ENCODE measurements at regions not wholly inside any gene's neighbourhood (a gene's known extent, or its start where the extent isn't known, plus 50 kb on each side); places are given as distances from the start of the nearest gene placed in this dataset.

DNA sequence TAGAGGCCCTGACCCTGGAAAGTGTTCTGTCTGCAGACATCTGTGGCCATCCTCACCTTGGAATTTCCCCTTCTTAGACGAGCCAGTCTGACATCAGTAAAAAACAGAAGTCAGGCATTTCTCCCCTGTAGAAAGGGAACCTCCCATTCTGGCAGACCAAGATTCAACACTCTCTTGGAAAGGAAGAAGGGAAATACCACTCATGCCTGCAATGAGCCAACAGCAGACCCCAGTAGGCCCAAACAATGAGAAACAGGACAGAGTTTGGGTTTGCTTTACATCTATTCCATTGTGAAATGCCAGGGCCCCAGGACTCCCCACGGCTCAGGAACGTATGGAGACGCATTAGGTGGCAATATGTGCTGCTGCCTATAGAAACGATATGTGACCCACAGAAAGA, 264.0 kb upstream of the NSMCE3 start:
- Mint-ChIP-seq H3K36me3 (ENCODE audit: low read depth) (no peaks in the 10 kb centered on the region), H3K4me3 (no peak overlapping the region), H3K27ac (no peak overlapping the region), H3K9me3 (no peaks in the 10 kb centered on the region; the same call in 1 of the 2 replicates), H3K4me1 (ENCODE audit: low read depth) (no peaks in the 10 kb centered on the region), H3K27me3 (ENCODE audit: insufficient read depth) (peaks cover 20% of the 10 kb centered on the region)
- TF ChIP-seq, protein P1, sequence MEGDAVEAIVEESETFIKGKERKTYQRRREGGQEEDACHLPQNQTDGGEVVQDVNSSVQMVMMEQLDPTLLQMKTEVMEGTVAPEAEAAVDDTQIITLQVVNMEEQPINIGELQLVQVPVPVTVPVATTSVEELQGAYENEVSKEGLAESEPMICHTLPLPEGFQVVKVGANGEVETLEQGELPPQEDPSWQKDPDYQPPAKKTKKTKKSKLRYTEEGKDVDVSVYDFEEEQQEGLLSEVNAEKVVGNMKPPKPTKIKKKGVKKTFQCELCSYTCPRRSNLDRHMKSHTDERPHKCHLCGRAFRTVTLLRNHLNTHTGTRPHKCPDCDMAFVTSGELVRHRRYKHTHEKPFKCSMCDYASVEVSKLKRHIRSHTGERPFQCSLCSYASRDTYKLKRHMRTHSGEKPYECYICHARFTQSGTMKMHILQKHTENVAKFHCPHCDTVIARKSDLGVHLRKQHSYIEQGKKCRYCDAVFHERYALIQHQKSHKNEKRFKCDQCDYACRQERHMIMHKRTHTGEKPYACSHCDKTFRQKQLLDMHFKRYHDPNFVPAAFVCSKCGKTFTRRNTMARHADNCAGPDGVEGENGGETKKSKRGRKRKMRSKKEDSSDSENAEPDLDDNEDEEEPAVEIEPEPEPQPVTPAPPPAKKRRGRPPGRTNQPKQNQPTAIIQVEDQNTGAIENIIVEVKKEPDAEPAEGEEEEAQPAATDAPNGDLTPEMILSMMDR (IDR thresholded peaks at IDR 0.05), result no peak
- DNase-seq, result no peak

DNA sequence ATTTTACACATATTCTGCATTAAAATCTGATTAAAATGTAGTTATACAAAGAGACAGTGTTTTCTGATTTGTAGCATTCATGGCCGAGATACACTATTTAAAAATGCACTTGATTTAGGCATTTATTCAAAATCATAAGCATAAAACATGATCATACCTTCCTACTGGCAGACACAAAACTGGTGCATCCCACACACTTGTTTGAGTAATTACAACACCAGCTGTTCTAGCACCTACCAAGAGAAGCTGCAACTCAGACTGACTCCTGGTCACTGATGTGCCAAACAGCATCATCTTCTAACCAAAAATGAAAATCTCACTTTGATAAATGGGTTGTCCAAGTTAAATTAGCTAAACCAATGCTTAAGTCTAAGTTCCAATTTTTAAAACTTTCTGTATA, 262.7 kb upstream of the NSMCE3 start:
- TF ChIP-seq, protein P1 (IDR thresholded peaks at IDR 0.05), result no peak
- no peak overlapping the region for H3K27ac Mint-ChIP-seq
- H3K4me1 Mint-ChIP-seq (ENCODE audit: low read depth), result no peaks in the 10 kb centered on the region
- H3K27me3 Mint-ChIP-seq (ENCODE audit: insufficient read depth), result peaks cover 22% of the 10 kb centered on the region
- no peak overlapping the region for H3K4me3 Mint-ChIP-seq
- H3K36me3 Mint-ChIP-seq (ENCODE audit: low read depth), result no peaks in the 10 kb centered on the region
- no peaks in the 10 kb centered on the region; the same call in 1 of the 2 replicates for H3K9me3 Mint-ChIP-seq
- no peak for DNase-seq

DNA sequence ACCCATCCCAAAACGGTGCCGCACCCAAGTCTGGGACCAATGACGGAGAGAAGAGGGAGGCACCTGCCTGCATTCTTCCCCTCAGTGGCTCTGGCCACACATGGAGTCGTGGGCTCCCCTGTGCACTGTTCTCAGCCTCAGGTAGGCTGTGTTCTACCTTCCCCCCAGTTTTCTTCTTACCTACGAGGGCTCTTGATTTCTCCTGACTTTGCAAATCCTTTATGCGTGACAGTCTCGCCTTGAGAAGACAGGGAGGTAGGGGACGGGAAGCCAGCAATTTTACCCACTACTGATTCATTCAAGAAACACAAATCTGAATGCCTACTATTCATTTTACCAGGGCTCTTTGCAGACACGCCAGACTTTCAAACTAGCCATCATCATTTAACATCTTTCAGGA, 261.3 kb upstream of the NSMCE3 start:
- H3K9me3 Mint-ChIP-seq, result no peaks in the 10 kb centered on the region; the same call in 1 of the 2 replicates
- peaks cover 15% of the 10 kb centered on the region for H3K27me3 Mint-ChIP-seq (ENCODE audit: insufficient read depth)
- no peaks in the 10 kb centered on the region for H3K4me1 Mint-ChIP-seq (ENCODE audit: low read depth)
- no peak overlapping the region for H3K27ac Mint-ChIP-seq
- no peaks in the 10 kb centered on the region for H3K36me3 Mint-ChIP-seq (ENCODE audit: low read depth)
- no peak for DNase-seq
- TF ChIP-seq, protein P1 (IDR thresholded peaks at IDR 0.05), result no peak
- H3K4me3 Mint-ChIP-seq, result no peak overlapping the region

DNA sequence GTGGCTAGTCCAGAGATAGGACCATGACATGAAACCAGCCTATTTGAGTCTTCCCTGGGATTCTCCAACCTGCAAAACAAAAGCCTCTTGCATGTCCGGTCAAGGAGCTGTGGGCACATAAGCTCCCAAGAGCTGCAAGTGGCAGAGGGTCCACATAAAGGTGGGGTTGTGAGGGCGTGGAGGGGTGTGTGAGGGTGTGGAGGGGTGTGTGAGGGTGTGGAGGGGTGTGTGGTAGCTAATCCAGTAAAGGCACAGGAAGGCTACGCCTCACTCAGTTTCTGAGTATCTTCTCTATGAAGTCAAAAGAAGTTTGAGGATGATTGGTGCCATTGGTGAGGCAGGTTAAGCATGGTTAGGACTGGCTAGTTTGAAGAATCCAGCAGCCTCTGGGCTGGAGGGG, 259.4 kb upstream of the NSMCE3 start:
- TF ChIP-seq, protein P1 (IDR thresholded peaks at IDR 0.05), result no peak
- Mint-ChIP-seq H3K36me3 (ENCODE audit: low read depth) (no peaks in the 10 kb centered on the region), H3K9me3 (no peaks in the 10 kb centered on the region; the same call in 1 of the 2 replicates), H3K27me3 (ENCODE audit: insufficient read depth) (peaks cover 18% of the 10 kb centered on the region), H3K27ac (no peak overlapping the region), H3K4me3 (no peak overlapping the region), H3K4me1 (ENCODE audit: low read depth) (no peaks in the 10 kb centered on the region)
- no peak for DNase-seq

DNA sequence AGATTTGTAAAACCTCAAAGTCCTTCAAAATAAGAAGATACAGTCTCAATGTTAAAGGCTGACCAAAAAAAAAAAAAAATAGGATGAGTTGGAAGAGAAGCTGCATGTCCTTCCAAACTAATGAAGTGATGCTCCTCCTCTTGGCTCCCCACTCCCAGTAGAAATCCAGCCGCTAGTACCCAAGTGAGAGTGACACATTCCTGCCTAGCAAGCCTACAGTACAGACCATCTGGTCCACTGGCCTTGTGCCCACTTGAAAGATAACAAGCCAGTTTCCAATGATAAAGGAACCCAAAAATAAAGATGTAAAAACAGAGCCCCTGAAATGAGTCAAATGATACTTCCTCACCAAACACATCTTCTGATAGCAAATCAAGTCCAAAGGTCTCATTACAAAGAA, 258.7 kb upstream of the NSMCE3 start:
- TF ChIP-seq, protein P1 (IDR thresholded peaks at IDR 0.05), result no peak
- H3K9me3 Mint-ChIP-seq, result no peaks in the 10 kb centered on the region; the same call in 1 of the 2 replicates
- no peak overlapping the region for H3K4me3 Mint-ChIP-seq
- H3K36me3 Mint-ChIP-seq (ENCODE audit: low read depth), result no peaks in the 10 kb centered on the region
- no peaks in the 10 kb centered on the region for H3K4me1 Mint-ChIP-seq (ENCODE audit: low read depth)
- H3K27ac Mint-ChIP-seq, result no peak overlapping the region
- H3K27me3 Mint-ChIP-seq (ENCODE audit: insufficient read depth), result peaks cover 15% of the 10 kb centered on the region
- no peak for DNase-seq

DNA sequence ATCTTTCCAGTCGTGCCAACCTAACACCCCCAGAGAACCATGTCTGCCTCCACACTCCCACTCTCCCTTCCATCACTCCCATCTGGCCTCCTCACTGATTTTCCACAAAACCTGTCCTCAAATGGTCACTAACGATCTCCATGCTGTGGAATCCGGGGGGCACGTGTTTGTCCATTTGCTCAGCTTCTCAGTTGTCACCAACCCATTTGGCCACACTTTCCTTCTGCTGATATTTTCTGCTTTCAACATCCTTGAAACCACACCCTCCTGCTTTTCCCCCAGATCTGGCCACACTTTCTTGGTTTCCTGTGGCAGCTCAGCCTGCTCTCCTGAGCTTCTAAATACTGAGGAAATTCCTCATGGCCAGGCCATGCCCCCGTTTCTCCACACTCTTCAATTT, 257.2 kb upstream of the NSMCE3 start:
- no peak for DNase-seq
- H3K36me3 Mint-ChIP-seq (ENCODE audit: low read depth), result no peaks in the 10 kb centered on the region
- TF ChIP-seq, protein P1 (IDR thresholded peaks at IDR 0.05), result no peak
- H3K4me1 Mint-ChIP-seq (ENCODE audit: low read depth), result no peaks in the 10 kb centered on the region
- no peak overlapping the region for H3K27ac Mint-ChIP-seq
- H3K4me3 Mint-ChIP-seq, result no peak overlapping the region
- H3K9me3 Mint-ChIP-seq, result no peaks in the 10 kb centered on the region; the same call in 1 of the 2 replicates
- peaks cover 15% of the 10 kb centered on the region for H3K27me3 Mint-ChIP-seq (ENCODE audit: insufficient read depth)

Measured in HFFc6 (cell line).